Prostate gland (tissue), 2 donors: ENCODE measurements at regions not wholly inside any gene's neighbourhood (a gene's known extent, or its start where the extent isn't known, plus 50 kb on each side); places are given as distances from the start of the nearest gene placed in this dataset.

Source experiments
- DNase-seq: peaks from one replicate; pipeline ENCODE4 v3.0.0-alpha.2; 2019; ENCODE audit warnings: low spot score
- H3K27ac ChIP-seq, 2 donors: fragments of 200-600 bp; sonication (generic); 2 replicates each; pipeline ENCODE4 v1.5.1; 2017 to 2019
- H3K27me3 ChIP-seq: fragments of 200-600 bp; sonication (generic); replicated peaks from 2 replicates; pipeline ENCODE4 v1.5.1; 2019; ENCODE audit not compliant: insufficient read depth
- H3K36me3 ChIP-seq, 2 donors: fragments of 200-600 bp; sonication (generic); 1 replicate in 1 of 2; 2 replicates in 1 of 2; pipeline versions ENCODE4 v1.5.1 to v1.8.1; 2017 to 2019
- H3K4me1 ChIP-seq: fragments of 200-600 bp; sonication (generic); replicated peaks from 2 replicates; pipeline ENCODE4 v1.5.1; 2019
- H3K4me3 ChIP-seq, 2 donors: fragments of 200-600 bp; sonication (generic); 2 replicates each; pipeline ENCODE4 v1.5.1; 2017 to 2019
- H3K9me3 ChIP-seq: fragments of 200-600 bp; sonication (generic); 2 replicates; pipeline ENCODE4 v1.5.1; 2017
- CTCF ChIP-seq, 4 experiments: fragments of 200-600 bp in 2 of 4; fragments of 450-650 bp in 2 of 4; sonication (generic) in 2 of 4; IDR thresholded peaks; 1 replicate in 3 of 4; 2 replicates in 1 of 4; pipeline ENCODE4 v1.5.1; 2016 to 2019; ENCODE audit warnings: antibody characterized with exemption in 4 of 4, mild to moderate bottlenecking in 2 of 4, moderate library complexity in 2 of 4
- POLR2A ChIP-seq: fragments of 450-650 bp; IDR thresholded peaks from one replicate; pipeline ENCODE4 v1.6.1; 2016; ENCODE audit warnings: antibody characterized with exemption, mild to moderate bottlenecking
- POLR2AphosphoS5 ChIP-seq: sonication (generic); formaldehyde crosslinking; IDR thresholded peaks from one replicate; pipeline ENCODE4 v1.6.1; 2017; ENCODE audit warnings: antibody characterized with exemption
- WGBS: methylation state at CpG from one replicate; pipeline ENCODE4 v1.1.5; 2018; 5-methylcytosine and 5-hydroxymethylcytosine counted together
- intact Hi-C: fragments of 100-400 bp; cut with DNase I; formaldehyde crosslinking; loops from one replicate; pipeline ENCODE4 v1.14.2; 2022

- Histone ChIP-seq H3K27ac (no peak overlapping the region), H3K9me3 (no peaks in the 10 kb centered on the region), H3K36me3 (no peaks in the 10 kb centered on the region), H3K4me3 (no peak overlapping the region), H3K4me1 (no peaks in the 10 kb centered on the region), H3K27me3 (no peaks in the 10 kb centered on the region)
- TF ChIP-seq CTCF (IDR thresholded peaks at IDR 0.05): no peak
- no peak for TF ChIP-seq POLR2AphosphoS5
- 30% methylated on average over 3 of the region's 3 CpGs for WGBS
- intact Hi-C loops: no loop called here
- no peak for DNase-seq
Measured at GRCh38 chr11:24238771-24239645, 257.8 kb upstream of the LUZP2 start.

- H3K9me3 ChIP-seq: no peaks in the 10 kb centered on the region
- H3K27me3 ChIP-seq: no peaks in the 10 kb centered on the region
- intact Hi-C loops: no loop called here
- no peaks in the 10 kb centered on the region for H3K36me3 ChIP-seq
- H3K4me1 ChIP-seq: no peaks in the 10 kb centered on the region
- no peak for DNase-seq
- no peak overlapping the region for H3K27ac ChIP-seq
- TF ChIP-seq POLR2AphosphoS5 (no peak), POLR2A (no peak), CTCF (IDR thresholded peaks at IDR 0.05) (no peak)
- H3K4me3 ChIP-seq: no peak overlapping the region
Measured at GRCh38 chr11:24239930-24240329, 256.9 kb upstream of the LUZP2 start.

- Histone ChIP-seq H3K9me3 (no peaks in the 10 kb centered on the region), H3K4me3 (no peak overlapping the region), H3K36me3 (no peaks in the 10 kb centered on the region), H3K4me1 (no peaks in the 10 kb centered on the region), H3K27ac (no peak overlapping the region), H3K27me3 (no peaks in the 10 kb centered on the region)
- DNase-seq: no peak
- TF ChIP-seq CTCF (IDR thresholded peaks at IDR 0.05) (no peak), POLR2AphosphoS5 (no peak), POLR2A (no peak)
- 70% methylated on average over 1 of the region's 1 CpG for WGBS
- intact Hi-C loops: no loop called here
Measured at GRCh38 chr11:24240496-24241175, 256.2 kb upstream of the LUZP2 start.

GRCh38 chr11:24246715-24247114 is 250.1 kb upstream of the LUZP2 start:
- Histone ChIP-seq H3K36me3 (no peaks in the 10 kb centered on the region), H3K27me3 (no peaks in the 10 kb centered on the region), H3K4me1 (no peaks in the 10 kb centered on the region), H3K9me3 (no peaks in the 10 kb centered on the region), H3K27ac (no peak overlapping the region), H3K4me3 (no peak overlapping the region)
- no peak for DNase-seq
- intact Hi-C loops: no loop called here
- TF ChIP-seq POLR2AphosphoS5: no peak
- no peak for TF ChIP-seq CTCF (IDR thresholded peaks at IDR 0.05)
- no peak for TF ChIP-seq POLR2A
- 47% methylated on average over 1 of the region's 1 CpG for WGBS

- Histone ChIP-seq H3K36me3 (no peaks in the 10 kb centered on the region), H3K9me3 (no peaks in the 10 kb centered on the region), H3K27me3 (no peaks in the 10 kb centered on the region), H3K4me1 (no peaks in the 10 kb centered on the region), H3K4me3 (no peak overlapping the region), H3K27ac (no peak overlapping the region)
- intact Hi-C loops: no loop called here
- no peak for TF ChIP-seq CTCF (IDR thresholded peaks at IDR 0.05)
- TF ChIP-seq POLR2AphosphoS5: no peak
- TF ChIP-seq POLR2A: no peak
- 79% methylated on average over 3 of the region's 3 CpGs for WGBS
- no peak for DNase-seq
Measured at GRCh38 chr11:24247846-24248245, 249.0 kb upstream of the LUZP2 start.
